HG02588 (cell line): ENCODE measurements at regions not wholly inside any gene's neighbourhood (a gene's known extent, or its start where the extent isn't known, plus 50 kb on each side); places are given as distances from the start of the nearest gene placed in this dataset.

ENCODE experiments used
- ATAC-seq: cut with Tn5 transposase; IDR thresholded peaks from one replicate; pipeline ENCODE4 v1.9.1; 2021; ENCODE audit warnings: mild to moderate bottlenecking, moderate library complexity; ENCODE audit not compliant: unreplicated experiment

GRCh38 chr9:126088336-126088735, 238.3 kb upstream of the MVB12B start:
- ATAC-seq, result no peak

- no peak for ATAC-seq
These were observed 236.8 kb upstream of the MVB12B start for GRCh38 chr9:126089789-126090188.

GRCh38 chr9:126093771-126094170, 232.9 kb upstream of the MVB12B start:
- no peak for ATAC-seq

DNA sequence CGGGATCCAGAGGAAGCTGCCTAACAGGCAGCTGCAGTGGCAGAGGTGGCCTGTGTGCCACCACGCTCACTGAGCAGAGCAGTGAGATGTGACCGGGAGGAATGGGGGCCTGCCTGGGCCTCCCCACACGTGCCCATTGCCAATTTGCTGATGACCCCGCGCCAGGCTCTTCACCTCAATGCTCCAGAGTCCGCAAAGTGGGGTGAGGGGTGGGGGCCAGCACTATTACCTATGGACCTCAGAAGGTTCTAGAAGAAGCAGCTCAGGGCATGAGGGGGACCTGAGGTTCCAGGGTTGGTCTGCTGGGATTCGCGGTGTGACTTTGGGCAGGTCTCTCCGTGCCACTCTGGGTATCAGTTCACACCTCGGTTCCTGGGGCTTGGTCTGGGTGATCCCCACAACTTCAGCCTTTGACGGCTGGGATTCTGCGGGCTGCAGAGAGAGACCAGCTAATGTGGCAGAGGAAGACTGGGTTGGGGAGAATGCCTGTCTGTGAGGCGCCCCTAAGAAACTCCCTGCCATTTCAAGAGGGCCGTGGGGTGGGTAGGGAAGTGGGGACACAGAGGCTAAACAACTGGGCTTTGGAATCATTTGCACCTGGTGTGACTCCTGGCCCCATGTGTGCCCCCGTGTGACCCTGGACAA, 231.0 kb upstream of the MVB12B start:
- ATAC-seq, result no peak

DNA sequence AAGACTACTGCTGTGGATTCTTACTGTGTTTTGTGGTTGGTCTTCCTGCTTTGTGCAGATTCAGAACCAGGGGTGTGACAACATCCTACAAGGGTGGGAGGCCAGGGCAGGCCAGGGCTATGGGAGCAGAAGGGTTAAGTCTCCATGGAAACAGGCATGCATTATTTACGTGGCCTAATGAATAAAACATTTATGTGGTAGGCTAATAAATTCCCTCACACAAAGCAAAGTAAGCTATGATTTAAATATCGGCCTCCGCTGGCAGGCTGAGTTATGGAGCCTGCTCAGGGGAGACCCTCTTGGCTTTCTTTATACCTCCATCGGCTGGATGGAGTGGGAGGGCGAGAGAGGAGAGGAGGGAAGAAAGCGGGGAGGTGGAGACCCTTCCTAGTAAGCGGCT, 230.3 kb upstream of the MVB12B start:
- ATAC-seq, result no peak

GRCh38 chr9:126097679-126098078, 228.9 kb upstream of the MVB12B start:
- ATAC-seq, result no peak

DNA sequence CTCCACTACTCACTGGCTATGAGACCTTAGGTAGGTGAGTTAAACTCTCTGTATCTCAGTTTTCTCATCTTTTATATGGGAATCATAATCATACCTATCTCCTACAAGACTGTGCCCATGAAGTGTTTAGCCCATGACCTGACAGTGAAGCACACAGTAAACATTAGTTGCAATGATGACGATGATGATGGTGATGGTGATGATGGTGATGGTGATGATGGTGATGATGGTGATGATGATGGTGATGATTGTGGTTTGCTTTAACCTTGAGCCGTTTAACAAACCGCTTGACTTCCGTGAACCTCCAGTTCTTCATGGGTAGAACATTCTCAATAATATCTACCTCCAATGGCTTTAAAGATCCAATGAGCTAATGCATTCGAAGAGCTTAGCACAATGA, 220.2 kb upstream of the MVB12B start:
- ATAC-seq, result no peak

- ATAC-seq, result no peak
These were observed 218.9 kb upstream of the MVB12B start for GRCh38 chr9:126107693-126108092.

GRCh38 chr9:126108240-126108639, 218.4 kb upstream of the MVB12B start:
- ATAC-seq, result no peak

GRCh38 chr9:126109575-126109974, 217.1 kb upstream of the MVB12B start:
- no peak for ATAC-seq

DNA sequence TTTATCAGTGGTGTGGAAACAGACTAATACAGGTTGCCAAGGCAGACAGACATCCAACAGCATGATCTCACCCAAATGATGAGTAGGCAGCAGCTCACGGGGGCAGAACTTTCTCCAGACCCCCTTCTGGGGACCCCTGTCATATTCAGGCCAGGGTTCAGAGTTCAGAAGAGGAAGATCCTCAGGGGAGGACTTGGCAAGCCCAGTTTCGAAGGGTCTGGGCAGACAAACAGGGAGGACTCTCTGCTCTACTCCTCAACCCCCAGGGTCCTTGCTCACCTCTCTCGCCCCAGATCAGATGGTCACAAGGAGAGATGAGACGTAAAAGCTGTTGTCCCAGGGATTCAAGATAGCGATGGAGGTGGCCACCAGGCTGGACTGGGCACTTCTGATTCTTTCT, 215.1 kb upstream of the MVB12B start:
- no peak for ATAC-seq

DNA sequence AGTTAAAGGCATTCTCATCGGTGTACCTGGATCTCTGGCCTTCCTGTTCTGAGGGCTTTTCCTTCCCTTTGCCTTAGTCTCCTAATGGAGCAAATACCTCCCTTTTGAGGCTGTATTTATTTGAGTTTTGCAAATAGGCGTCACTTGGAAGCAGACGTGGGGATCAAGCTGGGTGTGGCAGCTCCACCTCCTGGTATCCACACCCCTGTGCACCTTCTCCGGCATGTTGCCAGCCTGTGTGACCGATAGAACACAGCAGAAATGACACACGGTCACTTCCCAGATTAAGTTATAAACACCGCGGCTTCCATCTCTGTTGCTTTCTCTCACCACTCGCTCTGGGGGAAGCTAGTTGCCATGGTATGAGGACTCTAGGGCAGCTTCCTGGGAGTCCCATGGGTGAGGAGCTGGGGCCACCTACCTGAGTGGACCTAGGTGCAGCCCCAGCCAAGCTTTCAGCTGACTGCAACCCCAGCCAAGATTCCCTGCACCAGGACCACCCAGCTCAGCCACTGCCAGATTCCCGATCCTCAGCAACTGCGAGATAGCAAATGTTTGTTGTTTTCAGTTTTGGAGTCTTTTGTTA, 214.4 kb upstream of the MVB12B start:
- no peak for ATAC-seq

GRCh38 chr9:126113176-126113575, 213.5 kb upstream of the MVB12B start:
- ATAC-seq, result no peak

- ATAC-seq, result no peak
These were observed 212.7 kb upstream of the MVB12B start for GRCh38 chr9:126113756-126114408.

DNA sequence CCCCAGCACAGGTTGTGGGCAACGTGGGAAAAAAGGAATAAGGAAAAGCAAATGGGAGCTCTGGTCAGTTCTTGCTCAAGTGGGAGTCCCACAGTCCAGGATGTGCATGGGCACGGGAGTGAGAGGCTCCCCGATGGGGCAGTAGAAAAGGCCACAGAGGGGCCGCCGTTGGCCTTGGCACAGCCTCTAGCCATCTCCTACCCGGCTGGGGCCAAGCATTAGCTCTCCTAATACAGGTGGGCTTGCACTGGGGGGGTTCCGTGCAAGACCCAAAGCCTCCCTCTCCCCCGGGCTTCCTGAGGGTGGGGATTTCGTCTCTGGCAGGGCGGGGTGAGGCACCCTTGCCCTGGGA, 212.2 kb upstream of the MVB12B start:
- ATAC-seq, result no peak

DNA sequence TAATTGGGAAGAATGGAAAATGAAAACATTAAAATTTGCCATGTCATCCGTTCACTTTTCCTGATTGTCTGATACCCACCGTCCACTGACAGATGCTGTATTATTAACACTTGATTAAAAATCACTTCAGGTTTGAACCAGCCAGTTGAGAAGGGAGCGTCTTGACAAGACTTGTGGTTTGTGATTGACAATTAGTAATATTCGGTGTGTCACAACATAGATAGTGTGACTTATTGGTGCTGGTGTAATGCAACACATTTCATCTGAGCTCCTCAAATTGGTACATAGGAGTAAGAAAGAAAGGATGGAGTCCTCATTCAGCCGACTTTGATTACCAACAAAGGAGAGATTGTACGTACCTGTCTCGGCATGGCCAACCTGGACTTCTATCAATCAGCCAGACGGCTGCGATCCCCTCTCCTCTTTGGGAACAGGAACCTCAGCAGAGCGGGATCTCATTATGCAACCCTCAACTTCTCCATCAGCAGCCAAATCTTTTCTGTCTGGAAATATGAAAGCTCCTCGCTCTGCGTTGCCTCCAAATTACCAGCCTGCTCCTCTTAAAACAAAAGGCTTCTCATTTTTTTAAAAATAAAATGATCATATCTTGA, 211.7 kb upstream of the MVB12B start:
- no peak for ATAC-seq

DNA sequence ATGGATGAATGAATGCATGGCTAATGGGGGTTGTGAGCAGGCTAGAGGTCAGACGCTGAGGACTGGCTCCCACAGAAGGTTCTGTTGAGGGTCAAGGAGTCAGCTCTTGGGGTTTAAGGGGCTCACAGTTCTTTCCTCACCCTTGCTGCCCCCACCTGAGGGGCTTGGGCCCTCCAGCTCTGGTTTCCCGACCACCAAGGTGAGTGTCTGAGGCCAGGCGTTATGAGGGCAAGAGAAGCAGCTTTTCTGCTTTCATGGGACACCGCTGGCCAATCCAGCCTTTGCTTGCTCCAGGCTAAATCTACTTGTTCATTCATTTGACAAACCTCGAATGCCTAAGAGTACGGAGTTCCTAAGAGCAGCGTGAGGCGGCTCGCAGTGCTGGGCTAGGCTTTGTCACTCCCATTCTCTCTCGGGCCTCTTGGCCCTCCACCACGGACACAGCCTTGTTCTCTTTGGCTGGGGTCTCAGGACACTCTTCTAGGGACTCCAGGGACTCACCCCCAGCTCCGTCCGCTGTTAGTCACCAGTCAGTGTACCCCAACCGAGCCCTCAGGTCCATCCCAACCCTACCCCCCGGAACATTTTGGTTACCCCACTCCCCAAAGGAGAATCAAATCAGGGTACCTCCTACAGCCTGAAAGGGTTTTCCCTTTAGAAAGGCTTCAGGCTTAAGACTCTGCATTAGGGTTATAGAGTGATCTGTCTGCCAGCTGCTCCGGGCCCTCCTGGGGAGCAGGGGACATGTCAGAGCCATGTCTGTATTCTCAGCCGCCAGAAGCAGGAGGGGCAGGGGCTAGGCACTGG, 210.1 kb upstream of the MVB12B start:
- ATAC-seq, result no peak

DNA sequence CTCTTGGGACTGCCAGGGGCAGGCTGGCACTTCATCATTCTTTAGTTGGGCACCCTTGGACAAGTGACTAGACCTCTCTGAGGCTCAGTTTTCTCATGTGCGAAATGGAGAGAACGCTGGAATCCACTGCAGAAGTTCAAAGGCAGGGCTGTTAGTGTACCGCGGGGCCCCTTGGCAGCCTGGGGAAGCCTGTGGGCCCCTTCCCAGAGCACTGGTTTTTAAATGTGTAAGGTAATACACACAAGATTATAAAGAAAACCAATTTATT, 209.5 kb upstream of the MVB12B start:
- no peak for ATAC-seq

DNA sequence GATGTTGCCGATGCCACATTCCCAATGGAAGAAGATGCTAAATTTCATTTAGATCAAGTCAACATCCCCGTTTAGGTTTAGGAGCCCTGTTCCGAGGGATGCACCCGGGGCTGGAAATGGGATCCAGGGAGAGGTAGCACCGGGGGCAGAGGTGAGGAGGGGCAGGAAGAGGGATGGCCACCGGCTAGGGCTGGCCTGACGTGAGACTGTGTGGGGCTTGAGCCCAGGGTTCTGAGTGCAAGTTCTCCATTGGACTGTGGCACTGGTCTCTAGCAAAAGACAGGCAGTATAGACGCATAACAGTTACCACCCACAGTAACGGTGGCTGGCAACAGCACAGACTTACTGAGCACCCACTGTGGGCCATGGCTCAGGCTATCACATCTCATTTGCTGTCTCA, 209.0 kb upstream of the MVB12B start:
- ATAC-seq, result no peak

GRCh38 chr9:126119731-126120130, 206.9 kb upstream of the MVB12B start:
- no peak for ATAC-seq

GRCh38 chr9:126122901-126123616, 203.6 kb upstream of the MVB12B start:
- no peak for ATAC-seq
